Panc1 (cell line): ENCODE measurements at regions not wholly inside any gene's neighbourhood (a gene's known extent, or its start where the extent isn't known, plus 50 kb on each side); places are given as distances from the start of the nearest gene placed in this dataset.

ENCODE experiments used
- ATAC-seq: fragments of 200-7000 bp; cut with Tn5 transposase; 2 replicates; pipeline ENCODE4 v1.9.1; 2020; ENCODE audit warnings: mild to moderate bottlenecking, moderate library complexity
- BruUV-seq: library from RNA; stranded (reverse); fragments of 400-500 nt; replicated peaks from 2 replicates; lab custom pipeline; 2021; lab: Mats Ljungman, UMichigan
- CTCF ChIA-PET: fragments of 300-600 bp; sonication (Branson Sonifier 250); formaldehyde crosslinking; loops from one replicate; lab custom pipeline; 2022; ENCODE audit warnings: antibody characterized with exemption; lab: Charles Lee
- POLR2A ChIA-PET: fragments of 300-600 bp; sonication (Branson Sonifier 250); formaldehyde crosslinking; loops from one replicate; lab custom pipeline; 2022; ENCODE audit warnings: antibody characterized with exemption; lab: Charles Lee
- DNase-seq: peaks from one replicate; pipeline ENCODE4 v3.0.0-alpha.2; 2010; ENCODE audit warnings: low read depth, low spot score
- H3K27ac ChIP-seq: 2 replicates; pipeline ENCODE4 v1.5.1; 2011; ENCODE audit warnings: mild to moderate bottlenecking, low read length, inconsistent platforms
- H3K27me3 ChIP-seq: fragments of 200-500 bp; sonication (Bioruptor generic); 2 replicates; pipeline ENCODE4 v1.6.0; 2014; ENCODE audit warnings: low read length, inconsistent platforms; ENCODE audit not compliant: control insufficient read depth, insufficient read depth
- H3K36me3 ChIP-seq: fragments of 200-500 bp; sonication (Bioruptor generic); 2 replicates; pipeline ENCODE4 v1.5.1; 2014; ENCODE audit warnings: inconsistent platforms, mild to moderate bottlenecking, low read length, moderate library complexity; ENCODE audit not compliant: control insufficient read depth, insufficient read depth
- H3K4me1 ChIP-seq: 2 replicates; pipeline ENCODE4 v1.5.1; 2011; ENCODE audit warnings: inconsistent platforms, mild to moderate bottlenecking, low read length, moderate library complexity; ENCODE audit not compliant: control insufficient read depth, insufficient read depth
- H3K4me3 ChIP-seq, 2 experiments: 2 replicates each; pipeline ENCODE4 v1.5.1; 2011 to 2012; ENCODE audit warnings: low read depth in 2 of 2, low read length in 2 of 2, mild to moderate bottlenecking in 2 of 2, inconsistent platforms in 1 of 2, moderate library complexity in 1 of 2
- H3K9me3 ChIP-seq: fragments of 200-500 bp; sonication (Bioruptor generic); 2 replicates; pipeline ENCODE4 v1.5.1; 2014; ENCODE audit warnings: low read depth, mild to moderate bottlenecking, inconsistent platforms, low read length, moderate library complexity; ENCODE audit not compliant: control insufficient read depth, insufficient read depth
- CTCF ChIP-seq: fragments of 450-650 bp; IDR thresholded peaks from 2 replicates; pipeline ENCODE4 v1.5.1; 2017; ENCODE audit warnings: mild to moderate bottlenecking
- POLR2AphosphoS5 ChIP-seq: IDR thresholded peaks from 2 replicates; pipeline ENCODE4 v1.6.1; 2012; ENCODE audit warnings: mild to moderate bottlenecking, low read depth, low read length, moderate library complexity
- SIN3A ChIP-seq: IDR thresholded peaks from 2 replicates; pipeline ENCODE4 v1.6.1; 2012; ENCODE audit warnings: low read depth, mild to moderate bottlenecking, low read length, moderate library complexity, borderline replicate concordance; ENCODE audit not compliant: insufficient read depth
- TCF7L2 ChIP-seq: IDR thresholded peaks from 2 replicates; pipeline ENCODE4 v1.6.1; 2011; ENCODE audit warnings: mild to moderate bottlenecking, low read depth, low read length, inconsistent platforms
- in situ Hi-C: cut with HindIII; loops from 2 replicates; pipeline ENCODE4 v1.10.0; 2016; ENCODE audit warnings: low sequenced_read_pairs, low pct_unique_long_range_greater_than_20kb
- intact Hi-C: fragments of 100-400 bp; cut with micrococcal nuclease; formaldehyde crosslinking; loops from one replicate; pipeline ENCODE4 v1.10.0; 2022; ENCODE audit not compliant: unreplicated experiment
- TF ChIP-seq, protein P1 (sequence below), 2 experiments: IDR thresholded peaks; 2 replicates each; pipeline ENCODE4 v1.6.1; 2011 to 2012; ENCODE audit warnings: low read depth in 2 of 2, control low read depth in 1 of 2, low read length in 1 of 2, mild to moderate bottlenecking in 1 of 2, moderate library complexity in 1 of 2; ENCODE audit not compliant: insufficient read depth in 1 of 2

DNA sequence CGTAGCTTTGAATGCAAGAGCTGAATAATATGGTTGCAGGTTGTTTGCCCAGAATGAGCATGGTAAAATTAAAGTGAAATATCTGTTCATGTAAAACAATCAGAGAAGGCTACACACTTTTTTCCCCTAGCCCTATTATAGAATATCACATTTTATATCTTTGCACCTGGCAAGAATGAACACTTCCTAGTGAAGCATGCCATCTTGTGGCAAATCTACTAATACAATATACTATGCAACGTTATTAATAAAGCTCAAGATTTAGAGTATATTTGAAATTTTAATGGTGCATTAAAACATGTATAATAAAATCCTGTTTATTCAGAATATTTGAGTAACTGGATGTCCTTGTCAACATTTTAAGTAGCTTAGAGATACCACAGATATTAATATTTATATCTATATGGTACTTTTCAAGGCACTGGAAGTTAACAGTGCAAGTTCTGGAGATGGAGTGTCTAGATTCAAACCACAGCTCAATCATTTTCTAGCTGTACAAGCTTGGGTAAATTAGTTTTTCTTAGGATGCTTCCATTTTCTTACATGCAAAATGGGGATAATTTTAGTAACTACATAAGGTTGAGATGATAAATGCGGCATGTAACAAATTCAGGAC lies 643.1 kb upstream of the SEMA3D start:
- TF ChIP-seq TCF7L2 (no peak), CTCF (peak; percentile 41; the same call in 1 of the 2 replicates)
- in situ Hi-C loops, result no loop called here

DNA sequence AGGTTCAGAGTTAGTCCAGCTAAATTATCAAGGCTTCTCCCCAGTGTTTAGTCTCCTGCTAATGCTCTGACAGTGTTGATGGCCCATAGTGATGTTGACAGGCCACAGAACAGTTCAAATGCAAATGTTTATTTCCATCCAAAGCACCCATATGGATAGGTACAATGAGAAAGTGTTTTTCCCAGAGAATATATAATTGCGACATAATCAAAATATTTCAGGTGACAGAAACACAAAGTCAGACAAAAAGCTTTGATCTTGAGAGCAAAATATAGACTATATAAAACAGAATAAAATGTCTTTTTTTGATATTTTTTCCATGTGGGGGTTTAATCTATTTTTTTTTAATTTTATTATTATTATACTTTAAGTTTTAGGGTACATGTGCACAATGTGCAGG lies 642.3 kb upstream of the SEMA3D start:
- intact Hi-C loops, result no loop called here
- POLR2A ChIA-PET, result no interaction called here
- H3K27ac ChIP-seq, result no peak overlapping the region

More for the DNA sequence above, 643.1 kb upstream of the SEMA3D start:
- Histone ChIP-seq H3K36me3 (no peaks in the 10 kb centered on the region), H3K4me3 (no peak overlapping the region), H3K27ac (no peak overlapping the region), H3K9me3 (no peaks in the 10 kb centered on the region), H3K27me3 (no peaks in the 10 kb centered on the region), H3K4me1 (no peaks in the 10 kb centered on the region)
- no TSS peak for BruUV-seq
- ChIA-PET CTCF (interaction anchor here (1.3 to 1.5 kb wide), 2 partner anchors 8 to 789 kb away, joined by 3 to 10 read pairs; no protein-coding TSS in a partner anchor), POLR2A (no interaction called here)
- intact Hi-C loops, result loop anchor here (5.0 kb wide), 1 partner anchor 788 kb away; no protein-coding TSS in a partner anchor
- 0 out of 2 replicates have a peak, but pooled peaks have one; percentile 70 for ATAC-seq
- DNase-seq, result no peak

More for the DNA sequence above, 642.3 kb upstream of the SEMA3D start:
- CTCF ChIA-PET, result interaction anchor here (1.3 to 1.5 kb wide), 2 partner anchors 7 to 788 kb away, joined by 3 to 10 read pairs; no protein-coding TSS in a partner anchor
- Histone ChIP-seq H3K27me3 (no peaks in the 10 kb centered on the region), H3K4me1 (no peaks in the 10 kb centered on the region), H3K4me3 (no peak overlapping the region), H3K9me3 (no peaks in the 10 kb centered on the region), H3K36me3 (no peaks in the 10 kb centered on the region)
- no TSS peak for BruUV-seq
- in situ Hi-C loops, result no loop called here
- TF ChIP-seq, protein P1, sequence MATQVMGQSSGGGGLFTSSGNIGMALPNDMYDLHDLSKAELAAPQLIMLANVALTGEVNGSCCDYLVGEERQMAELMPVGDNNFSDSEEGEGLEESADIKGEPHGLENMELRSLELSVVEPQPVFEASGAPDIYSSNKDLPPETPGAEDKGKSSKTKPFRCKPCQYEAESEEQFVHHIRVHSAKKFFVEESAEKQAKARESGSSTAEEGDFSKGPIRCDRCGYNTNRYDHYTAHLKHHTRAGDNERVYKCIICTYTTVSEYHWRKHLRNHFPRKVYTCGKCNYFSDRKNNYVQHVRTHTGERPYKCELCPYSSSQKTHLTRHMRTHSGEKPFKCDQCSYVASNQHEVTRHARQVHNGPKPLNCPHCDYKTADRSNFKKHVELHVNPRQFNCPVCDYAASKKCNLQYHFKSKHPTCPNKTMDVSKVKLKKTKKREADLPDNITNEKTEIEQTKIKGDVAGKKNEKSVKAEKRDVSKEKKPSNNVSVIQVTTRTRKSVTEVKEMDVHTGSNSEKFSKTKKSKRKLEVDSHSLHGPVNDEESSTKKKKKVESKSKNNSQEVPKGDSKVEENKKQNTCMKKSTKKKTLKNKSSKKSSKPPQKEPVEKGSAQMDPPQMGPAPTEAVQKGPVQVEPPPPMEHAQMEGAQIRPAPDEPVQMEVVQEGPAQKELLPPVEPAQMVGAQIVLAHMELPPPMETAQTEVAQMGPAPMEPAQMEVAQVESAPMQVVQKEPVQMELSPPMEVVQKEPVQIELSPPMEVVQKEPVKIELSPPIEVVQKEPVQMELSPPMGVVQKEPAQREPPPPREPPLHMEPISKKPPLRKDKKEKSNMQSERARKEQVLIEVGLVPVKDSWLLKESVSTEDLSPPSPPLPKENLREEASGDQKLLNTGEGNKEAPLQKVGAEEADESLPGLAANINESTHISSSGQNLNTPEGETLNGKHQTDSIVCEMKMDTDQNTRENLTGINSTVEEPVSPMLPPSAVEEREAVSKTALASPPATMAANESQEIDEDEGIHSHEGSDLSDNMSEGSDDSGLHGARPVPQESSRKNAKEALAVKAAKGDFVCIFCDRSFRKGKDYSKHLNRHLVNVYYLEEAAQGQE (IDR thresholded peaks at IDR 0.05; ENCODE audit: insufficient read depth in 1 of 2, low read depth in 2 of 2, low read length in 1 of 2), result no peak
- no peak for TF ChIP-seq CTCF
- TF ChIP-seq SIN3A, result no peak
- no peak for TF ChIP-seq TCF7L2
- TF ChIP-seq POLR2AphosphoS5, result no peak
- DNase-seq, result no peak
- ATAC-seq, result no peak
